HG03064 (cell line): ENCODE measurements at regions not wholly inside any gene's neighbourhood (a gene's known extent, or its start where the extent isn't known, plus 50 kb on each side); places are given as distances from the start of the nearest gene placed in this dataset.

Experiments used
- ATAC-seq: cut with Tn5 transposase; IDR thresholded peaks from one replicate; pipeline ENCODE4 v1.9.1; 2021; ENCODE audit warnings: low read depth; ENCODE audit not compliant: unreplicated experiment

DNA sequence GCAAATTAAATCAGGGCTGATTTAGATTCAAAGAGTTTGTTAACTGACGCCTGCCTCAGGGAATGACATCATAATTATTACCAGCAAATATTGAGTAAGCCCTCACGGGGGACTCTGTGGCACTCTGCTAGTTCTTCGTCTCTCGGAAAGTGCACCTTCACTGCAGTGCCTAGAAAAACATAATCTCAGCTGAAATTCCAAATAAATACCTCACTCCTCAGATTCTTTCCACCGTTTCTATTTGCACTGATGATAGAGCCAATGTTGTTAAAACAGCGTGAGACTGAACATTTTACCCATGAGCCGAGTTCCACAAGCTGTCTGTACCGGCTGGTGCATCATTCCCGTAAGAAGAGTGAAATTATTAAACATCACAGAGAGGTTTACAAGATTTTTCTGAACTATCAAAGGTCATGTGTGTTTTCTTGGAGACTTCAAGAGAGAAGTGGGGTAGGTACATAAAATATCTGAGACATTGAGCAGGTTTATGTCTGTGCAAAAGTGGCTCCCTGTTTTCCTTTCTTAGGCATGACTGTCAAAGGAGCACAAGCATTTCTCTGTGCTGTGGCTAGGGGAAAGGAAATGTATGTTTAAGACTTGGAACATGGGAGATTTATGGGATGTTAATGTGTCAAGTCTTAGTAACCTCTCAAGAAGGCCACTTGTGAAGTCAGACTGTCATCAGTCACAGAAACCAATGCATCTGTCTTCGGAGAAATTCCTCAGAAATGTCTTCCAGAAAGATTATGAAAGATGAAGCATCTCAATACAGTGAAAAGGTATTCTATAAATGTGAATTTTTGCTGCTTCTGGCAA, 119.6 kb downstream of the CBLL2 start:
- no peak for ATAC-seq

DNA sequence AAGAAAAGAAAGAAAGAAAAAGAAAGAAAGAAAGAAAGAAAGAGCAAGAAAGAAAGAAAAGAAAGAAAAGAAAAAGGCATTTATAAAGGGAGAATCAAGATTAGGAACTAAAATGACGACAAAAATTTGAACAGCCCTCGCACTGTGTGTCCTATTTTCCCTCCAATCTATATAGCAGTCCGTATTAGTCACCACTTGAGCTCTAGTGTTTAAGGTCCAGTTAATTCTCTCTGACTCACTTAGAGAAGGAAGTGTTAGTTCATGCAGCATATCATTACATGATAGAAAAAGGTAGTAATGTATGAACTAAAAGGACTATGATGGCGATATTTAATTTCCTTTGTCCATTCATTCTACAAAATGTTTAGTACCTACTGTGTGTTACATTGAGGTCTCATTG, 122.7 kb downstream of the CBLL2 start:
- ATAC-seq: no peak

GRCh38 chrX:22396408-22396807, 123.7 kb downstream of the CBLL2 start:
- no peak for ATAC-seq

DNA sequence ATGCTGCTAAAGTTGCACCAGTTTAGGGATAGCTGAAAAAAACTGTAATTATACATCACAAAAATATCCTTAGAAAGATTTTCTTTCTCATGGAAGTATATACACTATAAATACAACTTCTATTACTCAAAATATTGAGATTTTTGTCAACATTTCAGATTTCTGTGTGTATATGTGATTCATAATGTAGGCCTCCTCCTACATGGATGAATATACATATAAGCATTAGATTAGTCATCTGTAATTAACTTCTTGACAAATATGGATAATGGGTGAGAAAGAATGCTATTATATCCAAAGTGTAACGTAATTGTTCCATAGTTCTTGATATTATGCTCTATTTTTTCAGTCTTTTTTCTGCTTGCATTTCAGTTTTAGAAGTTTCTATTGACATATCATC, 124.9 kb downstream of the CBLL2 start:
- no peak for ATAC-seq

- ATAC-seq: no peak
Measured at GRCh38 chrX:22399437-22400192, 126.9 kb downstream of the CBLL2 start.

GRCh38 chrX:22404297-22404696, 131.6 kb downstream of the CBLL2 start:
- ATAC-seq: no peak

- ATAC-seq: no peak
Measured at GRCh38 chrX:22406201-22406737, 133.6 kb downstream of the CBLL2 start.

DNA sequence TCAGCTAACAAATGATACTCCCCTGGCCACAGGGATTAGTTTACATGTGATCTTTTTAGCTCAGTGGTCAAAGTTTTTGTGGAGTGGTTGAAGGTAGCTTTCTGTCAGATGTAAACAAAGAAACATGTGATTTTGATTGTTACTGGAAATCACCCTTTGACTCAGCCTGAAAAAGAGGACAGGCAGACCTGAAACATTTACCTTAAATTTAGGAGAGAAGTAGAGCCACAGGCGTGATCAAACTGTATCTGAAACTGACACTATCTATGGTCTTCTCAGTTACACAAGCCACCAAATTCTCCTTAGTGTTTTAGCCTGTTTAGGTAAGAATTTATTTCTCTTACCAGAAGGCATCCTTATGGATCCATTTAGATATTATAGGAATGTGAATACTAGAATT, 136.7 kb downstream of the CBLL2 start:
- ATAC-seq: no peak

DNA sequence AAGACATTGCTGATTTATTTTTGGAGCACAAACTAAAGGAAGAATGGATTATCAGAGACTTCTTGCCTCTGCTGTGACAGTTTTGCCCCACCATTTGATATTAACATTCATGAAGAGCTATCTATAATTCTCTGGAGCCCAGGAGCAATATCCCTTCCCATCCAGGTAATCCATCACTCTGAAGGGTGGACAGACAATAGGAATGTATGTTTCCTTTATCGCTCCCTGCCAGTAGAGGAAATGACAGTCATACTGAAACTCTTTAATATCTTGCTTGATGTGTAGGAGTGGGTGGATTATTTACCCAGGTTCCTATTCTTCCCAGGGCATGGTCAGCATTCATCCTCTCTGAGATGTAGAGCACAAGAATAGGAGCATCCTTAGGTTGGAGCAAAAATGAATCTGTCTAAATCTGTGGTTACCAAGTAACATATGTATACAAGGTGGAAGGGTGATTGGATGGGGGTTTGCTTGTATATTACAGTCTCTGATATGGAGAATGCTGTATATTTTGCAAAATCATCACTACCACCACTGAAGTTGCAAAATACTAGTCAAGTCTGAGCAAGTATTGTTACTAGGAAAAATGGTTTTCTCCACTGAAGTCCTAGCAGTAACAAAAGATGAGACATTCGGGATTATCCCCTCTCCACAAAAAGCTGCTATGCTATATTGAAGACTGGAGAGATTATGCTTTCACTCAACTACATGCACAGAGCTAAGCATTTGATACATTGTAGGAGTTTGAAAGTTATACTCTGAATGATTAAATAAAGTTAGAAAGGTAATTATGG, 151.6 kb downstream of the CBLL2 start:
- no peak for ATAC-seq

- no peak for ATAC-seq
Measured at GRCh38 chrX:22424919-22425318, 152.2 kb downstream of the CBLL2 start.

- no peak for ATAC-seq
Measured at GRCh38 chrX:22429704-22430103, 157.0 kb downstream of the CBLL2 start.

GRCh38 chrX:22430701-22431100, 158.0 kb downstream of the CBLL2 start:
- no peak for ATAC-seq

DNA sequence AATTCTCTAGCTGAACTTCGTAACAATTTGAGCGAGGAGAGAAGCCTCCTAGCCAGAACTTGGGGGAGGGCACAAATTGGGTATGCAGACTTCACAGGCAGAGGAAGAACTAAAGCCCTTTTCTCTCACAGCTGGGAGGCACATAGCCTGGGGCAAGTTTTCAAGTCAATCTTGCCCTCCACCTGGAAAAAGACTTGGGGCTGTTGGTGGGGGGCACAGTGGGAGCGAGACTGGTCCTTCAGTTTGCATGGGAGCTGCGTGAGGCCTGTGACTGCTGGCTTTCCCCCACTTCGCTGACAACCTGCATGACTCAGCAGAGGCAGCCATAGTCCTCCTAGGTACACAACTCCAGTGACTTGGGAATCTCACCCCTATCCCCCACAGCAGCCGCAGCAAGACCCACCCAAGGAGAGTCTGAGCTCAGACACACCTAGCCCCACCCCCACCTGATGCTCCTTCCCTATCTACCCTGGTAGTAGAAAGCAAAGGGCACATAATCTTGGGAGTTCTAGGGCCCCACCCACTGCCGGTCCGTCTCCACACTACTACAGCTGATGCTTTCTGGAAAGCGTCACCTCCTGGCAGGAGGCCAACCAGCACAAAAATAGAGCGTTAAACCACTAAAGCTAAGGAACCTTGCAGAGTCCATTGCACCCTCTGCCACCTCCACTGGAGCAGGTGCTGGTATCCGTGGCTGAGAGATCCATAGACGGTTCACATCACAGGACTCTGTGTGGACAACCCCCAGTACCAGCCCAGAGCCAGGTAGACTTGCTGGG, 160.8 kb downstream of the CBLL2 start:
- no peak for ATAC-seq

DNA sequence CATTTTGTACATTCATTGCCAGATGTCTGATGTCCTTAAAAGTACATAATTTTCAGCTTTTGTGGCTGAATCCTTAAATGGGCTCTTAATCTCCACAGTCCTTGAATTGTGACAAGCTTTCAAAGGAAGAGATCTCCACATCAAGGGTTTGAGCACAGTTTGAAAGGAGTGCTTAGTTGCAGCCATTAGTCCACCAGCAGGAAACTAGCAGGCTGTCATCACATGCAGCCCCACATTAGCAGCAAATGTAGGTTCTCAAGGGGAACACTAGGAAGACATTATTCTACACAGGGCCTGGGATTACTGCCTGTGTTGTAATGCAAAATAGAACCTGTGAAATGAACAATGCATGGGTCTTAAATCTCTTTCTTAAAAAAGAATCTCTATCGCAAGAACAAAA, 173.2 kb downstream of the CBLL2 start:
- no peak for ATAC-seq

DNA sequence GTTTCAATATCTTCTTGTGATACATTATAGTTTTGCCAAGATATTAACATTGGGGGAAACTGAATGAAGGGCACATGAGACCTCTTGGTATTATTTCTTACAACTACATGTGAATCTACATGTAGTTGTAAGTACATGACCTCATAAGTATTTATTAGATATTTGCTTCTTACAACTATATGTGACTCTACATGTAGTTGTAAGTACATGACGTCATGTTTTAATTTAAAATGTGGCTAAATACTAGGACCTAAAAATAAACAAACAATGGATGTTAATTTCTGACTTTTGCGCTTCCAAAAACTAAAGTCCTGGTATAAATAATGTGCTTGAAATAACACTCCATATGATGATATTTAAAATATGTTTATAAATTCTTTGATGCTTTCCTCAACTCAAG, 190.2 kb downstream of the CBLL2 start:
- no peak for ATAC-seq

DNA sequence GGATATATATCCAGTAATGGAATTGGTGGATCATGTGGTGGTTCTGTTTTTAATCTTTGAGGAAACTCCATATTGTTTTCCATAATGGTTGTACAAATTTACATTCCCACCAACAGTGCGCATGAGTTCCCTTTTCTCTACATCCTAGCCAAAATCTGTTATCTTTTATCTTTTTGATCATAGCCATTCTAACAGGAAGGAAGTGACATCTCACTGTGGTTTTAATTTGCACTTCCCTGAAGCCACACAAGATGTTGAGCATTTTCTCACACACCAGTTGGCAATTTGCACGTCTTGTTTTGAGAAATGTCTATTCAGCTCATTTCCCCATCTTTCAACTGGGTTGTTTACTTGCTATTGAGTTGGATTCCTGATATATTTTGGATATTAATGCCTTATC, 194.9 kb downstream of the CBLL2 start:
- ATAC-seq: no peak

DNA sequence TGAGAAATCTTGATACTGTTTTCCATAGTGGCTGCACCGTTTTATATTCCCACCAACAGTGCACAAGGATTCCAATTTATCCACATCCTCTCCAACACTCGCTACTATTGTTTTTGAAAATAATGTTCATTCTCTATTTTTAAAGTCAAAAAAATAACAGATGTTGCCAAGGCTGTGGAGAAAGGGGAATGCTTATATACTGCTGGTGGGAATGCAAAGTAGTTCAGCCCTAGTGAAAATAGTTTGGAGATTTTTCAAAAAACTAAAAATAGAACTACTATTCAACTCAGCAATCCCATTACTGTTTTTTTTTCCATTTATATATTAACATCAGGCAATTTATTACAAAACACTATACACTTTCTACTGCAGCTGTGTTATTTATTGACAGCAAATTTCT, 208.7 kb downstream of the CBLL2 start:
- ATAC-seq: no peak

DNA sequence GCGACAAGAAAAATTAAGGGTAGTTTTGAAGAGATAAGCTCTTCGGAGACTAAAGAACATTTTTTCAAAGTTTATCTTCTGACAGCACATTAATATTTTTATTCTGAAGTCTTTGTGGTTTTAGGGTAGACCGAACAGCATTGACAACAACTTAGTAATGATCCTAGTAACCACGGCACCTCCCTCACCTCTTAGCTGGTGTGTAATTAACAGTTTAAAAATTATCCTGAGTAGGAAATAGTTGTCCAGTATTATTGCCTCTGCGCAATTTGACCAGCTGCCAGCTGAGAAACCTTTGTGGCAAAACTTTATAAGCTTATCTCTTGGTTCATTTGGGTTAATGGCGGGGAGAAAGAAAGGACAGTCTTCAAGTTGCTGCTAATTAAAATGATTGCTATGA, 213.6 kb downstream of the CBLL2 start:
- no peak for ATAC-seq

GRCh38 chrX:22516893-22517292, 244.2 kb downstream of the CBLL2 start:
- no peak for ATAC-seq

DNA sequence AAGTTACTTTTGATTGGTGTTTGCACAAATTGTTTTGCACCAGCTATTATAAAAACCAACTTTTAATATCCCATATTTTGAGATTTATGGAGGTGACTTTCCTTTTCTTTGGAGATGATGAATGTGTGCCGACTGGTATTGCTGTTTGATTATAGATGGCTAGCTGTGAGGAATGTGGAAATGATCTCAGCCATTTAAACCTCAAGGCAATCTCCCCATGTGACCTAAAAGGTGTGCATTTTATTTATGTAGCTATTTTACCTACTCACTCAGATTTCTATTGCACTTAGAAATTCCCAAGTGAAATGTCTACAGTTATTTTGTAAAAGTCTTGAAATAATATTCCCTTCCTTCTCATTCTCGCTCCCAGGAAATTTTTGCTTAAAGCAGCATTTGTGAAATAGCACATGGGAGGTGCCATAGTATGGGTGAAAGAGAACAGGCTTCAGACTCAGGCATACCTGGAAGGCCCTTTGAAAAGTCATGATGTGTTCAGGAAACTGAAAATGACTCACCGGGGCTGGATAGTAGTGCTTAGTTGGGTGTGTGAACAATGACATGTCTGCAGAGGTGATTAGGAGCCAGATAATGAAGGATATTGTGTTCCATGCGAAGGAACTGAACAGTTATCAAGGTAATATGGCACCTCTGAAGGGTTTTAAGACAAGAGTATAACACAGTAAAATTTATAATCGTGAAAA, 247.6 kb downstream of the CBLL2 start:
- ATAC-seq: no peak
